ENCODE measurements at regions not wholly inside any gene's neighbourhood (a gene's known extent, or its start where the extent isn't known, plus 50 kb on each side); places are given as distances from the start of the nearest gene placed in this dataset.

DNA sequence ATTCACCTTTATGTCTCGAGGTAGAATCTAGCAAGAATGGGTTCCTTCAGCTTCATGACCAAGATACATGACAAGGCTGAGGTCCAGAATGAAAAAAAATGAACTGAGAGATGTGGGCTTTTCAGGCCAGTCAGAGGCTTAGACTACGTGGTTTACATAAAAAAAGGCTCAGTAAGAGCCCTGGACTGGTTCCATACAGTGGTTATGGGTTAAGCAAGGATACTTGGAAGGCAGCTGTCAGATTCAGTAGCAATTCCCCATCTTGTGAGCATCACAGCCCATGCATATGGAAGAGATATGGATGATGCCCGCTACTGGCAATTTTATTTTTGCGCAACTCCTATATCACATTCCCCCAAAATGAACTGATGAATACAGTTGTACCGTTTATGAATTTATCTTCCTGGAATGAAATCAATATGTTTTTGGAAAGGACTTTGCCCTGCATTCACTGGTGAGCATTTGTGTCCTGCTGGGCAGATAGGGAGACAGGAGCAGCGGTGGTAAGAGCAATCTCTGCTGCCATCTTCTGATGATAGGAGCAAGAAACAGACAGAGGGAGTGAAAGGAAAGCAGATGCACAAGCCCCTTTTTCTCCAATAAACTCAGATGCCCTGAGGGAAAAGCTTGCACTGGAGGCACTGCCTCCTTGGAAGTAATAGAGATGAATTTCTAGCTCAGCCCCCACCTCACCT lies 280.4 kb downstream of the GALC start:
- no peak for DNase-seq

DNA sequence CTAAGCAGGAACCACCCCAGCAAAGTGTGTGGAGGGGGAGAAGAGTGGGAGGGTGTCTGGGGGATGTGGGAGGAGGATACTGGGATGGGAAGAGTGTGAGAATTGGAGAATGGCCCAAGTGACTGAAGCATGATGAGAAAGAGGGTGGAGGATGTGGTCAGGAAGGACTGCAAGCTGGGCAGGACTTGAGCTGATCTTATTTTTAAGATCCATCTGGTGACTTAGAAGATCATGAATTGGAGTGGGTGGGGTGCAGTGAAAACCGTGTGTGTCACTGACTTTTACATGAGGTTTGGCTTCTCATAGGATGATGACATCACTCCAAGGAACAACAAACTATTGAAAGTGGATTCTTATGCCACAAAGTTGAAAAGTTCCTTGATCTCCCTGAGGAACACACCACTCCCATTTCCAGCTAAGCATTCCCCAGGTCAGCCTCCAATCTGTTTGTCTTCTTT lies 287.5 kb downstream of the GALC start:
- no peak for DNase-seq

- DNase-seq = no peak
Observed at GRCh38 chr14:87698481-87698880, 294.5 kb downstream of the GALC start.

DNA sequence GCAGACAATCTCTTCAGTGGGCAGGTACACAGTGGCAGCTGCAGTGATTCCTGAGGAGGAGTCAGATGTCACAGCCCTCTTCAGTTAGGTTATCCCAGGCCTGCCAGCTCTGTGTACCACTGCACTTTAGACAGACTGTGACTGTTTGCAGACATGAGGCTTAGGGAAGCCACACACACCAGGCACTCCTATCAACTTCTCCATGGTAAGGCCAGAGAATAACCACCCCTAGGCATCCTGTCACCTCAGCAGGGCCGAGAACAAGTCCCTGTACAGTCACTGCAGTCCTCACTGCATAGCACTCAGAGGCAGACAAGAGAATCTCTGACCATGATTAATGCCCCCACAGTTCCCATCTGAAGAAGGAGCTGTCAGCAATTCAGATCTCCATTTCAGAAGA lies 296.5 kb downstream of the GALC start:
- no peak for DNase-seq

- no peak for DNase-seq
Observed at GRCh38 chr14:87691042-87691881, 301.7 kb downstream of the GALC start.

DNA sequence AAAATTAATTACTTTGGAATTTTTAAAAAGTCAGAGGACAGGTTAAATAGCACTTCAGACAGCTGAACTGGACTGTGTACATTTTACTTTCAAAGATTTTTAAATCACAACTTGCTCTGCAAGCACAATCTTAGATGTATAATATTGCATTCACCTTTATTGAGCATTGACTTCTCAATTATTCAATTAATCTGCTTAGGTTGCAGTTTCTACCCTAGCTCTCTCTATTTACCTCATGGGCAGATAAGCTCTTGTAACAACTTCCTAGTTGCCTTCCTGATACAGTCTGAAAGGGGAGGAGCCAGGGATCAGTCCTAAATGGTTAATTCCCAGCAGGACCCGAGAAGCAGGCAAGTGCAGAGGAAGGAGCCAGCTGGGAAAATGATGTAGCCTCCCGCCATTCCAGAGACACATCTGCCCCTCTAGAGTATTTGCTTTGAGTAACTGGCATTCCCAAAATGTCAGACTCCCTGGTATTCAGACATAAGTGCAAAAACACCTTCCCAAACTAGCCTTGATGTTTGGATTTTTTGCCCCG lies 302.8 kb downstream of the GALC start:
- DNase-seq = no peak

DNA sequence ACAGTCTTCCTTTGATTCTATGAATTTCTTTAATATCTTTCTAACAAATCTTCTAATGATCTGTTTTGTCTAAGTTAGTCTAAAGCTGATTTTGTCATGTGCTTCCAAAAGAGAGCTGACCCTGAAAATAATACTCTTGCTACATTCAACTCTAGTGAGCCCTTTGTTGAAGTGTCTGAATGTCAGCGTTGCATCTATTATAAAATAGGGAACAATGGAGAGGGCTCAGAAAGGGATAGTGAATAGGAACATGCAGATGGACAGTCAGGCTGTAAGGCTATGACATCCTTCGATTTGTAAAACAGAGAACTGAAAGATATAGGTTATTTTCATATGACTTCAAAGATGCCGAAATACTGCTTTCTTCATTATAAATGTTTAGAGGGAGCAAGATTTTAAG lies 304.5 kb downstream of the GALC start:
- DNase-seq = no peak

DNA sequence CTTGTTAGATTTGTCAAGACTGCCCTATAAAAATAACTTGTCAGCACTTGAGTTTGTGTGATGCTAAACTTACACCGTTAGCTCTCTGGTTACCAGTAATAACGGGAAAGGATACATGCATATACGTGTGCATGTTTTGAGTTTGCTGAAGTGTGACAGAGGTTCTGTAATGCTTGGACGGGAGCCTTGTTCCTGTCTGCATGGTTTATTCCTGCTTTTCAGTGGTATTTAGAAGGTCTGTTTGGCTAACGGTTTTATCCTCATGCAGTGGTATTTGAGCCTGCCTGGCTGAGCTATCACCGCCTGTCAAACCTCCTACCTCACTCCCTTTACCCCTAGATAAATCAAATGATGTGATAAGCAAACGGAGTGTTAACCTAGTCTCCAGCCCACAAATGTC lies 305.6 kb downstream of the GALC start:
- DNase-seq = no peak

GRCh38 chr14:87686746-87687145 lies 306.2 kb downstream of the GALC start:
- DNase-seq = no peak

GRCh38 chr14:87679866-87680265 lies 313.1 kb downstream of the GALC start:
- no peak for DNase-seq

DNA sequence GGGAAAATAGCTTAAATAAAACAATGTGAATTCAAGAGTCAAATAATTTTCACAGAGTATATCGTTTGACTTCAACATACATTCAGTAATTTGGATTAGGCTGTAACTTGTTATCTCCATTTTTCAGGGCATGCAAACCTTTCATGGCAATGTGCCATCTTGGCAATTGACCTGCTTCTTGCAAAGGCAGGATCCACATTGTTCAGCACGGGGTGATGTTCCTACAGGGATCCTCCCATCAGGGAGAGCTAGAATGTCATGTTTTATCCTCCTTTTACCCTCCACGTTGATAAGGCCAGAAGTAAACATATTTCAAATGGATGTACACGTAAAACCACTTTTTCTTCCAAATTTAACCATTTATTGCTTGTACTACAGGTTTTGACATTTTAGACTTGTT lies 314.4 kb downstream of the GALC start:
- DNase-seq = no peak

- no peak for DNase-seq
Observed at GRCh38 chr14:87676814-87677437, 316.1 kb downstream of the GALC start.

GRCh38 chr14:87667659-87668058 lies 325.3 kb downstream of the GALC start:
- DNase-seq = no peak

- no peak for DNase-seq
Observed at GRCh38 chr14:87656315-87656714, 336.7 kb downstream of the GALC start.

GRCh38 chr14:87652278-87652677 lies 340.7 kb downstream of the GALC start:
- DNase-seq = no peak

- DNase-seq = no peak
Observed at GRCh38 chr14:87644689-87645088, 348.3 kb downstream of the GALC start.

- no peak for DNase-seq
Observed at GRCh38 chr14:87643005-87643404, 350.0 kb downstream of the GALC start.

DNA sequence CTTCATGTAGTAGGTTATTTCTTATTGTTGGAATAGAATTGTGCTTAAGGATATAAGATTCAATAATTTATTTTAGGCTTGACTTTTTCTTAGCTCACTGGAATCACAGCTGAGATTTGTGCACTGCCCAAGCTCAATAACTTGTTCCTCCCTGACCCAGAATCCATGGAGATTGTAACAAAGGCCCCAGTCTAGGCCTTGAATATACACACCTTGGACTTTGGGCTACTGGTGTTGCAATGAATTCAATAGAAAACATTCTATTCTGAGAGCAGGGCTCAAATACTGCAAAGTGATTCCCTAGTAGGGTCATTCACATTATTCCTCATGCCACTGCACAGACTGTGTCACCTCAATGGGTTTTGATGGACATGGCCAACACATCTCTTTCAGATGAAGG lies 352.4 kb downstream of the GALC start:
- no peak for DNase-seq

DNA sequence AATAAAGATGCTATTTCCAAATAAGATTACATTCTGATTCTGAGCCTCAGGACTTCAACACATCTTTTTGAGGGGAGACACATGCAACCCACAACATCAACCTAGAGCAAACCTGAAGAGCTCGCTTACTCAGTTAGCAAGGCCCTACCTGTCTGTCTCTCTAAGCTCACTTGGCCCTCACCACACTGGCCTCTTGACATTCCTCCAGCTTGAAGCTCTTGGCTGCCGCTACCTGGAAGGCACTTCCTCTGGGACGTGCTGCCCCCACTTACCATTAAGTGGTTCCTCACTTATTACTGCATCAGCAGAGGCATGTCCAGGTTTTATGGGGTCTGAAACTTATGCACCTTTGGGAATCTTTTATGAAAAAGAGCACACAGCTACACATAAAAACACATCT lies 354.8 kb downstream of the GALC start:
- no peak for DNase-seq

GRCh38 chr14:87635442-87635841 lies 357.5 kb downstream of the GALC start:
- no peak for DNase-seq

- DNase-seq = no peak
Observed at GRCh38 chr14:87632796-87633195, 360.2 kb downstream of the GALC start.

DNA sequence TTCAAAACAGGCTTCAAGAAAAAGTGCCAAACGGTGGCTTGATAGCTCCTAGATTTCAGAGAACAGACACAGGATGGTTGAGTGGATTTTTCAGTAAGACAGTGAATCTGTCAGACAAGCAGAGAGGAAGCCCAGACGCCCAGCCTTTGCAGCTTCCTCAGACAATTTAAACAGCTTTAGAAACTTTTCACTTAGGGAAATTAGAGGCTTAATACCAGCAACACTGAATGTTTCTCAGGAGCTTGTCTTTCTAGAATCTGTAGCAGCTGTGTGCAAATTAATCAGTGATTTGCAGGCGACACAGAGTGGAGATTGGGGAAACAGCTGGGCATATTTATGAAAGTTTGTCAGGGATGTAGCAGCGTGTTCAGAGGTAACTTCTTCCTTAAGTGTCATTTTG lies 362.1 kb downstream of the GALC start:
- DNase-seq = no peak

DNA sequence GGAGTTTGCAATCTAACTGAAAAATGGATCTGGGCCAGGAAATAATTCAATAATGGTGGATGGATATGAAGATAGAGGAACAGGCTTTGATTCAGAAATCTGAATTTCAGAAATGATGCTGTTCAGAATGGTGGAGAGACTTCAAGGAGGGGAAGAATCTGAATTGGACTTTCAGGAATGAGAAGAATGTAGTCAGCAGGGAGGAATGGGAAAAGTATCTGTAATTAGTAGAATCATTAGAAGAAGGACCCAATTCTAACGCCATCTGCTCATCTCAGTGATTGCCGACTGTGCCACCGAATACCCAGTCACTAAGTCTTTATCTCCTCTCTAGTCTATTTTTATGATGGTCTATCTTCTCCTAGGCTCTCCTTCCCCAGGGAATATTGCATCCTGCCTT lies 363.2 kb downstream of the GALC start:
- DNase-seq = no peak

DNA sequence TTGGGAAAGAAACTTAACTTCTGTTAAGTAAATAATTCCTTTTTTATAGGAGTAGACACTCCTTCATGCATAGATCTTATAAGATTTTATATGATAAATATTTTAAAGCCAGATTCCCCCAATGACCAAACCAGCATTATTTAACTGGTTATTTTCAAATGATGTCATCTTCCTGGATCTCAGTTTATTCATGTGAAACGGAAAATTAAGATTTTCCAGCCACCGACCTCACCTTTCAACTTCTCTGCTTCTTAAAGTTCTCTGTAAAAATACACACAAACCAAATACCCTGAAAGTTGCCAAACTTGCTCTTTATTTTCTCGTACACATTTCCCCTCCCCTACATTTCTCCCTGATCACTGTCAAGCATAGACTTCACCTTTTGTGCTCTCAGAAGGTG lies 364.2 kb downstream of the GALC start:
- DNase-seq = no peak

Measured in activated naive CD4-positive, alpha-beta T cell treated with anti-CD3 and anti-CD28 coated beads, Interleukin-2, amount 50 U/mL, for 16 hours (primary cell).